Activated naive CD8-positive, alpha-beta T cell treated with anti-CD3 and anti-CD28 coated beads for 36 hours (primary cell): ENCODE measurements at regions not wholly inside any gene's neighbourhood (a gene's known extent, or its start where the extent isn't known, plus 50 kb on each side); places are given as distances from the start of the nearest gene placed in this dataset.
"Not testable (repeated sequence)": the region's sequence is repeated elsewhere in the genome, so short reads cannot be mapped to it uniquely, and the experiment has no call there.

Experiments
- DNase-seq: peaks from one replicate; pipeline ENCODE4 v3.0.0; 2021
- H3K27ac Mint-ChIP-seq: one replicate; pipeline ENCODE4 v1.8.0; 2022; ENCODE audit warnings: mild to moderate bottlenecking, moderate library complexity, mixed read lengths
- H3K27me3 Mint-ChIP-seq: one replicate; pipeline ENCODE4 v1.8.0; 2022; ENCODE audit warnings: mild to moderate bottlenecking, mixed read lengths
- H3K36me3 Mint-ChIP-seq: one replicate; pipeline ENCODE4 v1.8.0; 2021; ENCODE audit warnings: mild to moderate bottlenecking, mixed read lengths
- H3K4me1 Mint-ChIP-seq: one replicate; pipeline ENCODE4 v1.8.0; 2021; ENCODE audit warnings: mixed read lengths
- H3K4me3 Mint-ChIP-seq: one replicate; pipeline ENCODE4 v1.8.0; 2022; ENCODE audit warnings: mild to moderate bottlenecking, moderate library complexity, mixed read lengths
- H3K9me3 Mint-ChIP-seq: one replicate; pipeline ENCODE4 v1.8.0; 2022; ENCODE audit warnings: mixed read lengths

DNA sequence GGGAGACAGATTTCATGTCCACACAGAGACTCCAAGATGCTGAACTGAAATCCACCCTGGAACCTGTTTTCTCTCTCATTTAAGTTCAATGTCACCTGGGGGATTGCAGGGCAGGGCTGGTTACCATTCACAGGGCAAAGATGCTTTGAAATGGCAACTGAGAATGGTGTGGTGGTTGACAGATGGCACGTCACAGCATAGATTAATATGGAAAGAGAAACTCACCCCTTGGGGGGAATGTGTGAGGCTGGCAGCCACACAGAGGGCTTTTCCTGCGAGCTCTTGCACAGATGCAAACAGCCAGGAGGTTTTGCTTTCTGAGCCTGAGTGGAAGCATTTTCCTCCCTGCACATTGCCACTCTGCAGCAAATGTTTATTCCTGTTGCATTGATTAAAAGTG lies 167.3 kb upstream of the OSBPL11 start:
- H3K27me3 Mint-ChIP-seq, result peaks cover 36% of the 10 kb centered on the region
- H3K9me3 Mint-ChIP-seq, H3K4me1 Mint-ChIP-seq, H3K36me3 Mint-ChIP-seq, DNase-seq, H3K4me3 Mint-ChIP-seq, H3K27ac Mint-ChIP-seq: not testable (repeated sequence)

DNA sequence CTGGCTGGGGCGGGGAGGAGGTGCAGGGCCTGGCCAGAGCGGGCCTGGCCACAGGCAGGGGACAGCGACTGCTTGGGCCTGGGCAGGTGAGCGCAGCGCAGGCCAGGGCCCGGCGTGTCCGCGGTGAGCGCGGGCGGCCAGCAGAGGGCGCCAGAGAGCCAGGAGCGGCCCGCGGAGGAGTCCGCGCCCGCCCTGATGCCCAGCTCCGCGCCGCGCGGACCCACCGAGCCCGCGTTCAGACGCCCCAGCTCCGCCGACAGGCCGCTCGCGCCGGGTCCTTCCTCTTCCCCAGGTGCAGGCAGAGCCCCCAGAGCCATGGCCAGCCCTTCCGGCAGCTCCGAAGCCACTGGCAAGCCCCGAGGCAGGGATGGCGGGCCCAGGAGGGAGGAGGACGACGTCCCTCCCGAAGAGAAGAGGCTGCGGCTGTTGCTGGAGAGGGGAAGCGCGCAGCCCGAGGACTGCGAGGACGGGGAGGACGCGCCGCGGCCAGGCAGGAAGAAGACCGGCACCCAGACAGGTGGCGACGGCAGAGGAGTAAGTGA lies 171.1 kb upstream of the OSBPL11 start:
- H3K27ac Mint-ChIP-seq, H3K4me1 Mint-ChIP-seq, H3K9me3 Mint-ChIP-seq, H3K36me3 Mint-ChIP-seq: not testable (repeated sequence)
- H3K4me3 Mint-ChIP-seq, result peak overlapping the region; percentile 56
- peak; percentile 64 for DNase-seq
- peaks cover 50% of the 10 kb centered on the region for H3K27me3 Mint-ChIP-seq

DNA sequence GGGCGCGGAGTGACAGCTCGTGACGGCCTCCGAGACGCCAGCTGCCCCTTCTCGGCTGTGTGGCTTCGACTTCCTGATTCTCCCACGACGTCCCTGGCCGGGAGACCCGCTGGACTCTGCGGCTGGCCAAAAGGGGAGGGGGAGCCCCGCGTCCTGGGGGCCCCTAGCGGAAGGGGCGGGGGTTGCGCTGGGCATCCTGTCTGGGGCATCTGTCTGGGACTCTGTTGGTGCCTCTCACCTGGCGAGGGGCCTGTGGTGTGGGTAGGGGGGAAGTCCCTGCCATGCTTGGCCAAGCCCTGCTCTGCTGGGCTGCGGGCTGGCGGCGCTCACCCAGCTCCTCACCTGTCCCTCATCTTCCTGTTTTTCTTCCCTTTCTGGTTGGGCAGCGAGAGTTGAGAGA lies 171.6 kb upstream of the OSBPL11 start:
- H3K4me1 Mint-ChIP-seq, DNase-seq, H3K36me3 Mint-ChIP-seq, H3K27ac Mint-ChIP-seq, H3K9me3 Mint-ChIP-seq: not testable (repeated sequence)
- H3K4me3 Mint-ChIP-seq, result peak overlapping the region; percentile 42
- H3K27me3 Mint-ChIP-seq, result peaks cover 50% of the 10 kb centered on the region

DNA sequence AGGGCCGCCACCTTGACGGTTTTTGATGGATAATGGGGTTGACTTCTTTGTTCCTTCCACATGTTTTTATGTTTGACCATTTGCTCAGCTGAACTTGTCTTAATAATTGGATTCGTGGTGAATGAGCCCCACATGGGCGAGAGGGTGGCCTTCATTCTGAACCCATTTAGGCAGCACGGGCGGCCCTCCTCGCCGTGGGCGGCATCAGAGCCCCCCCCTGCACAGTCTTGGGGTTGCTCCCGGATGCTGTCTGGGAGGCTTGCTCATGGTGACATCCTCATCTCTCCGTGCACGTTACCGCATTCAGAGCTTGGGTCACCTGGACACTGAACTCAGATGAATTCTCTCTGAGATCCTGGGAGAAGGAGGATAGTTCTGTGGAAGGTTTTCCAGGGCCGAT lies 172.3 kb upstream of the OSBPL11 start:
- Mint-ChIP-seq H3K36me3 (no peaks in the 10 kb centered on the region), H3K27ac (no peak overlapping the region), H3K4me1 (peaks cover 1% of the 10 kb centered on the region), H3K27me3 (peaks cover 46% of the 10 kb centered on the region), H3K9me3 (no peaks in the 10 kb centered on the region), H3K4me3 (no peak overlapping the region)
- no peak for DNase-seq

DNA sequence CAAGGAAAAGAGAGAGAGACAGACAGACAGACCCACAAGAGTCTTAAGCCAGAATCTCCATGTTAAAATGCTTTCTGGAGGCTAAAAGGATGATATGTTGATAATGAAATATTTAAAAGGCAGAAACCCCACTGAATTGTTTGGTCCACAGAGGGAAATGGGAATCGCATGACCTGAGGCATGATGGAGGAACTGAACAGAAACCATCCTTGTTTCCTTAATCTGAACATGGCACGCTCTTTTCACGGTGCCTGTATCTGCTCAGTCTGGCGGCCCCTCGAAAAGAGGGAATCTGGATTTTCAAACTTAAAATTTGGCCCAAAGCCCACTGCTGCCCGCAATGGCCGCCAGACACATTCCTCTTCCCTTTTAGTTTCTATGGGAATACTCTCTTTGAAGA lies 173.5 kb upstream of the OSBPL11 start:
- peaks cover 38% of the 10 kb centered on the region for H3K27me3 Mint-ChIP-seq
- not testable (repeated sequence) for H3K4me1 Mint-ChIP-seq, H3K9me3 Mint-ChIP-seq

DNA sequence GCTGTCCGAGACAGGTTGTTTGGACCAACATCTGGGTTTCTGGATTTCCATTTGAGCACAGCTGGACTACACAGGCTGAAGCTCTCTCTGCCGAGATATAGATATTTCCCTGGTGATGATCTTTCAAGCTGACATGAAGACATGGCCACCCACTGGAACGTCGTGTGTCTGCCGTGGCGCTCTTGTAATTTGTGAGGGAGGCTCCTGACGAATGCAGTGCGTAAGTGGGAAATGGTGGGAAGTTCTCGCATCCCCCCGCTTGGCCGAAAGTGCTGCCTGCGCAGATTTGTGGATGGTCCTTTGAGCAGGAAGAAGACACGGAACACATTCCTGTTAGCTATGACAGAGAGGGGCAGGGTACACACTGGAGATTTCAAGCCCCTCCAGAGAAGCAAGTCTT lies 176.2 kb upstream of the OSBPL11 start:
- not testable (repeated sequence) for DNase-seq, H3K4me3 Mint-ChIP-seq, H3K27ac Mint-ChIP-seq, H3K4me1 Mint-ChIP-seq, H3K9me3 Mint-ChIP-seq, H3K36me3 Mint-ChIP-seq
- H3K27me3 Mint-ChIP-seq, result peaks cover 23% of the 10 kb centered on the region

More for the DNA sequence above, 173.5 kb upstream of the OSBPL11 start:
- not testable (repeated sequence) for H3K36me3 Mint-ChIP-seq, DNase-seq, H3K4me3 Mint-ChIP-seq, H3K27ac Mint-ChIP-seq

DNA sequence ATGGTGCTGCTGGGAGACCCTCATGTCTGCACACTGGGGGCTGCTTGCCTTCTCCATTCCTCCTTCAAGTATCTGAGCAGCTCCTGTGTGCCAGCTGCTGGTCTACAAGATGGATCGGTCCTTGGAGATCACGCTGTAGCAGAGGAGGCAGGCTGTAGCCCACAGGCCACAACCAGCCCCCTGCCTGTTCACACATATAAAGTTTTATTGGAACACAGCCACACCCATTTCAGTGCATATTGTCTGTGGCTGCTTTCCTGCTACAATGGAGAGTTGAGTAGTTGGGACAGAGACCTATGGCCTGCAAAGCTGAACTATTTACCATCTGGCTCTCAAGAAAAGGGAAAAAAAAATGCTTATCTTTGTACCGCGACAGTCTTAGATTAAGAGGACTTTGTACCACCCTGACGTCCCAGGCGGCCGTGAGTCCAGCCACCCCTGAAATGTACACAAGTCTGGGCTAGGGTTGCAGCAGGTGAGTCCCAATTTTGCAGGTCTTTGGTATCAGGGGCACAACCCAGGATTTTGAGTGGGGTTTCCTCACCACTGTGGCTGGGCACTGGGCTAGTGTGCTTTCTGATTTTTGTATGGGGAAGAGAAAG lies 179.2 kb upstream of the OSBPL11 start:
- not testable (repeated sequence) for H3K4me1 Mint-ChIP-seq, H3K4me3 Mint-ChIP-seq, DNase-seq, H3K9me3 Mint-ChIP-seq, H3K27ac Mint-ChIP-seq, H3K27me3 Mint-ChIP-seq, H3K36me3 Mint-ChIP-seq

DNA sequence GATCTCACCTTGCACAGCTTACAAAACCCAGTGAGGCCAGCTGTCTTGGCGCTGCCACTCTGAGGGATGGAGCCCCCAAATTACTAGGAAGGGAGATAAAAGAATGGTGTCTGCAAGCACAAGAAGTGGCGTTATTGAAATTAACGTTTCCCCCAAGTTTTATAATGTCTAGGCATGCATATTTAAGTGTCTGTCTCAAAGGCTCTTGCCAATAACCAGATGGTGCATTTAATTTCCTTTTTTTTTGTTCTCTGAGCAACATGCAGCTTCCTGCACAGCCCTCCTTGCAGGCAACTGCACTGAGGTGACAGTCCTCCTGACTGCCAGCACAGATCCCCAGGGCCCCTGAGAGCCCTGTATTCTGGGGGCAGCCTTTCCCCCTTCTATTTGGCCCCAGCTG lies 179.8 kb upstream of the OSBPL11 start:
- H3K36me3 Mint-ChIP-seq, H3K27me3 Mint-ChIP-seq, H3K27ac Mint-ChIP-seq, H3K4me1 Mint-ChIP-seq, DNase-seq, H3K4me3 Mint-ChIP-seq, H3K9me3 Mint-ChIP-seq: not testable (repeated sequence)

DNA sequence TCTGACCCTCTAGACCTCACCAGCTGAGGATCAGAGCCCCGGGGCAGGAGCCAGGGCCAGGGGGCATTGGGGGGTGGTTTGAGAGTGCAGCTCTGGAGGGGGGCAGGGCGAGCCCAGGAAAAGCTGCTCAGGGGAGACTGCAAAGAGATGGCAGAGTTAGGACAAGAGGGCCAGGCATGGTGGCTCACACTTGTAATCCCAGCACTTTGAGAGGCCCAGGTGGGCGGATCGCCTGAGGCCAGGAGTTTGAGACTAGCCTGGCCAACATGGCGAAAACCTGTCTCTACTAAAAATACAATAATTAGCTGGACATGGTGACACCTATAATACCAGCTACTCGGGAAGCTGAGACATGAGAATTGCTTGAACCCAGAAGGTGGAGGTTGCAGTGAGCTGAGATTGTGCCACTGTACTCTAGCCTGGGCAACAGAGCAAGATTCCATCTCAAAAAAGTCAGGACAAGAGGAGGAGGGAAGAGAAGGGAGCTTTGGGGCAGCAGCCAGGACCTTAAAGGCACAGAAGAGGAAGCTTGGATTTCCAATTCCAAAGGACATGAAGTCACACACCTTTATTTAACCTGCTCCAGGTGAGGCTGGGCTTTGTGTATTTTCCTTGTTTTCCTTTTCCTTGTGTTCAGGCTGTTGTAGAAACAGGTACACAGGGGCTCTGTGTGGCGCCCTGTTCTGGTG lies 180.5 kb upstream of the OSBPL11 start:
- not testable (repeated sequence) for H3K36me3 Mint-ChIP-seq, H3K27ac Mint-ChIP-seq, H3K4me3 Mint-ChIP-seq, H3K9me3 Mint-ChIP-seq, H3K27me3 Mint-ChIP-seq, H3K4me1 Mint-ChIP-seq, DNase-seq

DNA sequence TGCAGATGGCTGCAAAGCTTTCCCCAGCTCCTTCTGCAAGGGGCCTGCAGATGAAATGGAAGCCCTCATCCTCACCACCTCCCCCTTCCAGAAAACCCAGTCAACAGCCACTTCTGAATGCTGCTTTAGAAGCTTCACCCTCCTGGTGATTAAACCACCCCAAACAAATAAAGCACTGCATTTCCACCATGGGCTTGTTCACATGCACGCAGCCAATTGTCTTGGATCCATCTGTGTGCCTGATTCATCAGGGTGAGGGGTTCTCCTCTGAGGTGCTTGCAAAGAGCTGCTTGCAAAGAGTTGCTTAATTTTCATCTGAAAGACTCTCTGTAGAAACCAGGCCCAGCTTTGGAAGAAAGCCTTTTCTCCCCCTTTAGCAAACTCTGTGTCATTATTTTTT lies 184.0 kb upstream of the OSBPL11 start:
- DNase-seq, H3K9me3 Mint-ChIP-seq, H3K4me1 Mint-ChIP-seq, H3K36me3 Mint-ChIP-seq, H3K27ac Mint-ChIP-seq, H3K4me3 Mint-ChIP-seq: not testable (repeated sequence)
- H3K27me3 Mint-ChIP-seq, result peaks cover 18% of the 10 kb centered on the region

DNA sequence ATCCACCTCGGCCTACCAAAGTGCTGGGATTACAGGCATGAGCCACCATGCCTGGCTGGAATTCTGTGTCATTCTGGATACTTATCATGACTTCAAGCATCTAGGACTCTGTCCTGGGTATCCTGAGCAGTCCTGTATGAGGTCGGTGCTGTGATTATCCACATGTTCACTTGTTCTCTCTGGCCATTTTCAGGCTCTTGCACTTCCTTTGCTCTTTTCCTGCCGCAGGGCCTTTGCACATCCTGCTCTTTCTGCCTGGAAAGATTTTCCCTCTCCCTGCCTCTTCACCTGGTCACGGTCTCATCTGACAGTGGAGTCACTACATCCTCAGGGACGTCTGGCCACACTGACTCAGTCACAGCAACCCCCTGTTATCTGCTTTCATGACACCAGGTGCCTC lies 184.6 kb upstream of the OSBPL11 start:
- not testable (repeated sequence) for H3K4me3 Mint-ChIP-seq, DNase-seq, H3K36me3 Mint-ChIP-seq, H3K27ac Mint-ChIP-seq, H3K4me1 Mint-ChIP-seq, H3K9me3 Mint-ChIP-seq
- H3K27me3 Mint-ChIP-seq, result peaks cover 18% of the 10 kb centered on the region

DNA sequence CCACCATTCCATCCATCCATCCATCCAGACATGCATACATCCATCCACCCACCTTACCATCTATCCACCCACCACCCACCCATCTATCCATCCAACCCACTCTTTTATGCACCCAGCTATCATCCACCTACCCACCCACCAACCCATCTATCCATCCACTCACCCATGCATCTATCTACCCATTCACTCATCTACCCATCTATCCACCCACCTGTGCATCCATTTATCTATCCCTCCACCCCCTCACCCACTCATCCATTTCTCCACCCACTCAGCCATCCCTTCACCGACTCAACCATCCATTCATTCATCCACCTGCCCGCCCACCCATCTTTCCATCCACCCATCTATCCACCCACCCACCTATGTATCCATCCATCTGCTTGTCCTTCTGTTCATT lies 186.4 kb upstream of the OSBPL11 start:
- not testable (repeated sequence) for H3K9me3 Mint-ChIP-seq, H3K36me3 Mint-ChIP-seq, H3K27ac Mint-ChIP-seq, H3K4me3 Mint-ChIP-seq, DNase-seq, H3K4me1 Mint-ChIP-seq
- H3K27me3 Mint-ChIP-seq, result peaks cover 27% of the 10 kb centered on the region

DNA sequence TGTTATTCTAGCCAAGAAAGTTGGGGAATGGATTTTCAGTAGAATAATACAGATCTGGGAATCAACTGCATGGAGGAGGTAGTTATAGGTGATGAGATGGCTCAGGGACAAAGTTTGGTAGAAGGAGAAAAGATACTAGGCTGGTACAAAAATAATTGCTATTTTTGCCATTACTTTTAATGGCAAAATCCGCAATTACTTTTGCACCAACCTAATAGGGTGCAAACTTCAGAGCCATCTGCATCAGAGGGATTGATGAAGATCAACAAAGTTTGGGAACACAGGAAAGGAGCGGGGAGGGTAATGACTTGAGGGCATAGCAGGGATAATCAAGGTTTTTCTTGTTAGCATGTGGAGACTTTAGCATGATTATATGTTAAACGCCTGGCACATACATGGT lies 178.7 kb upstream of the ROPN1B start:
- H3K4me3 Mint-ChIP-seq, H3K36me3 Mint-ChIP-seq, H3K4me1 Mint-ChIP-seq, H3K27ac Mint-ChIP-seq, DNase-seq, H3K9me3 Mint-ChIP-seq: not testable (repeated sequence)
- H3K27me3 Mint-ChIP-seq, result peaks cover 38% of the 10 kb centered on the region

DNA sequence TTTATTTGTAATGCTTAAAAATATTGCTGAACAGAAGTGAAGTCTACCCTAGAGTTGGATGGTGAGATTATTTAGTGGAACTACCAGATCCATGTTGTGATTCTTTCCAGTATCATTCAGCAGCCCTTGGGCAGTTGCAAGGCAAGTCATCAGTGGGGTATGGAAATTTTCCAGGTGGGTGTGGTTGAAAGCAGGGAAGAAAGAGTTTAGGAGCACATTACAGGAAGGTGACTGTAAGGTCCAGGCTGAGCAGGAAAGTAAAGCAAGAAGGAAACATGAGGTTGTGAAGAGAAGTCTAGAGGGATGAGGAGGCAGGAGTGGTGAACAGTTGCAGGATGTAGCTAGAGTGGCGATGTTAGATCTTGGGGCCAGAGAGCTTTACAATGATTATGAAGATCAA lies 178.0 kb upstream of the ROPN1B start:
- H3K27ac Mint-ChIP-seq, H3K4me1 Mint-ChIP-seq, H3K4me3 Mint-ChIP-seq, H3K9me3 Mint-ChIP-seq, H3K36me3 Mint-ChIP-seq, DNase-seq: not testable (repeated sequence)
- peaks cover 35% of the 10 kb centered on the region for H3K27me3 Mint-ChIP-seq

DNA sequence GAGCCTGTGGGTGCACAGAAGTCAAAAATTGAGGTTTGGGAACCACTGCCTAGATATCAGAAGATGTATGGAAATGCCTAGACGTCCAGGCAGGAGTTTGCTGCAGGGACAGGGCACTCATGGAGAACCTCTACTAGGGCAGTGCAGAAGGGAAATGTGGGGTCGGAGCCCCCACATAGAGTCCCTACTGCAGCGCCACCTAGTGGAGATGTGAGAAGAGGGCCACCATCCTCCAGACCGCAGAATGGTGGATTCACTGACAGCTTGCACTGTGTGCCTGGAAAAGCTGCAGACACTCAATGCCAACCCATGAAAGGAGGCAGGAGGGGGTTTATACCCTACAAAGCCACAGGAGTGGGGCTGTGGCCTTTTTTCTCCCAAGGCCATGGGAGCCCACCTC lies 159.0 kb upstream of the ROPN1B start:
- not testable (repeated sequence) for H3K4me1 Mint-ChIP-seq, H3K4me3 Mint-ChIP-seq, DNase-seq, H3K27ac Mint-ChIP-seq, H3K27me3 Mint-ChIP-seq, H3K36me3 Mint-ChIP-seq
- peaks cover 49% of the 10 kb centered on the region for H3K9me3 Mint-ChIP-seq

DNA sequence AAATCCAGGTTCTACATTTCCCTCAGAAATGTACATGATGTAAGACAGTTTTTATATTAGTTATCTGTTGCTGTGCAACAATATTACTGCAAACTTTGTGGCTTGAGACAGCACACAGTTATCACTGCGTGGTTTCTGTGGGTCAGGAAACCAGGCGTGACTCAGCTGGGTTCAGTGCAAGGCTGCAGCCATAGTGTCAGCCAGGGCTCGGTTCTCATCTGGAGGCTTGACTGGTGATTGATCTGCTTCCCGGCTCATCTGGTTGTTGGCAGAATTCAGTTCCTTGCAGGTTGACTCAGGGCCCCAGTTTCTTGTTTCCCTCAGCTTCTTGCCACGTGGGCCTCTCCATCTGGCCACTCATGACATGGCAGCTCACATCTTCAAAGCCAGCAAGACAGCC lies 146.8 kb upstream of the ROPN1B start:
- not testable (repeated sequence) for H3K4me3 Mint-ChIP-seq, H3K27ac Mint-ChIP-seq, H3K27me3 Mint-ChIP-seq, H3K4me1 Mint-ChIP-seq, H3K36me3 Mint-ChIP-seq
- peak; percentile 24 for DNase-seq
- H3K9me3 Mint-ChIP-seq, result peaks cover 12% of the 10 kb centered on the region
